AG04450 (cell line): ENCODE measurements at regions not wholly inside any gene's neighbourhood (a gene's known extent, or its start where the extent isn't known, plus 50 kb on each side); places are given as distances from the start of the nearest gene placed in this dataset.

Experiments used
- CTCF ChIA-PET: fragments of 300-600, 350-600 bp; formaldehyde crosslinking; extraction: SDS; loops from one replicate; lab custom pipeline; 2022; ENCODE audit warnings: antibody characterized with exemption, inconsistent platforms; lab: Charles Lee
- POLR2A ChIA-PET: fragments of 350-600 bp; formaldehyde crosslinking; extraction: SDS; loops from one replicate; lab custom pipeline; 2021; ENCODE audit warnings: antibody characterized with exemption, inconsistent platforms; lab: Yijun Ruan, JAX
- DNase-seq: peaks from one replicate; pipeline ENCODE4 v3.0.0-alpha.2; 2011; ENCODE audit warnings: low read depth, low spot score
- H3K27ac ChIP-seq: one replicate; pipeline ENCODE4 v1.5.1; 2012; ENCODE audit warnings: low read depth, low read length, control low read depth
- H3K27me3 ChIP-seq: one replicate; pipeline ENCODE4 v1.6.0; 2012; ENCODE audit warnings: low read length; ENCODE audit not compliant: control insufficient read depth, insufficient read depth
- H3K4me3 ChIP-seq: 2 replicates; pipeline ENCODE4 v1.5.1; 2011; ENCODE audit warnings: mild to moderate bottlenecking, low read depth, low read length, control low read depth
- H3K9me3 ChIP-seq: 2 replicates; pipeline ENCODE4 v1.5.1; 2012; ENCODE audit warnings: low read length; ENCODE audit not compliant: control insufficient read depth, insufficient read depth
- CTCF ChIP-seq: IDR thresholded peaks from 2 replicates; pipeline ENCODE4 v1.5.1; 2011; ENCODE audit warnings: low read depth, low read length, control low read depth, inconsistent platforms

- POLR2A ChIA-PET = no interaction called here
- CTCF ChIA-PET = no interaction called here
- TF ChIP-seq CTCF = no peak
- Histone ChIP-seq H3K27me3 (no peaks in the 10 kb centered on the region), H3K4me3 (no peak overlapping the region), H3K27ac (no peak overlapping the region), H3K9me3 (no peaks in the 10 kb centered on the region)
- DNase-seq = no peak
These were observed 54.7 kb upstream of the PDE7B start for GRCh38 chr6:135796643-135797305.

DNA sequence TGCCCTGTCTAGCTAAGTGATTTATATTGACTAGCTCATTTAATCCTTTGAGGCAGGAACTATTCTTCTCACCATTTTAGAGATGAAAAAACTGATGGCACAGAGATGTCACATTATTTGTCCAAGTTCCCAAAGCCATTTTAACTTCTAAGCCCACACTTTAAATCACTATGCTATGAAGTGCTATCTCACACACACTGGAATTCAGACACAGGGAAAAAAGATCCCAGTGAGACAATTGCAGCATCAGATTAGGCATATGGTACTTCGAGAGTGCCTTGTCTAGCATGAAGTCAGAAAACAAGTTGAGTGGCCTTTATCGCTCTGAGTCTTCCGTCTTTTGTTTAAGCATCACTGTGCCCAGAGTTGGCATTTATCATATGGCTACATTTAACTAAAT is 54.1 kb upstream of the PDE7B start:
- H3K27ac ChIP-seq = no peak overlapping the region

DNA sequence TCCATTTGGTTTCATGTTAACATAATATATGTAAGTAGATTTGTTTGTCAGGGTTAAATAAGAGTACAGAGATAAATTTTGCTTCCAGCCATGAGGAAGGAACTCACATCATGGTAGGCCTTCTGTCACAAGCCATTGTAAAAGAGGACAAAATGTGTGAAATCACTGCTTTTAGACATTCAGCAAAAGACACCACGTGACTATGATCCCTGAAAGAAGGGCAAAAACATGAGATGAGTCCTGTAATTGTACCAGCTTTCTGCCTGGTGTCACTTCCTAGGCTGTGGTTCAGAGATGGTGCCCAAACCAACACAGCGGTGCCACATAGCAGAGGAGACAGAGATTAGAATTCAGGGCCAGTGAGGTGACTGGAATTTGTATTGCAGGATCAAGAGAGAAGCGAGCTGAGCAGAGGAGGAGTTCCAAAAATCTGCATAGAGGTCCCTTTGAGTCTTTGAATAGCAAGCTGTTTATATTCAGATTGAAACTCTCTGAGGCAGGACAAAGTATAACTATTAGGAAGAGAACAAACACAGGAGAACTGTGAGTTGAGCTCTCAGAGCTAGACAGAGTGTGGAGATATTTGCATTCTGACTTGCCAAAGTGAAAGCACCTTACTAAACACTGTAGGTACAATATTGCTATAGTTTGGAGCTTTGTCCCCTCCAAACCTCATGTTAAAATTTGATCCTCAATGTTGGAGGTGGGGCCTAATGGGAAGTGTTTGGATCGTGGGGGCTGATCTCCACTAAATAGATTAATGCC is 52.6 kb upstream of the PDE7B start:
- ChIA-PET CTCF (no interaction called here), POLR2A (no interaction called here)
- H3K9me3 ChIP-seq = no peaks in the 10 kb centered on the region
- no peak for TF ChIP-seq CTCF
- H3K27me3 ChIP-seq = no peaks in the 10 kb centered on the region
- no peak for DNase-seq
- H3K4me3 ChIP-seq = no peak overlapping the region
- no peak overlapping the region for H3K27ac ChIP-seq

More for the DNA sequence above, 54.1 kb upstream of the PDE7B start:
- ChIA-PET POLR2A (no interaction called here), CTCF (no interaction called here)
- Histone ChIP-seq H3K4me3 (no peak overlapping the region), H3K9me3 (no peaks in the 10 kb centered on the region), H3K27me3 (no peaks in the 10 kb centered on the region)
- TF ChIP-seq CTCF = no peak
- no peak for DNase-seq
